Thoracic aorta (tissue), 2 donors: ENCODE measurements at regions not wholly inside any gene's neighbourhood (a gene's known extent, or its start where the extent isn't known, plus 50 kb on each side); places are given as distances from the start of the nearest gene placed in this dataset.

Experiments
- ATAC-seq: fragments of 150-250 bp; one replicate; pipeline ENCODE4 v1.8.0; 2017; ENCODE audit warnings: low read depth; ENCODE audit not compliant: insufficient number of reproducible peaks, low FRiP score
- DNase-seq: peaks from one replicate; pipeline ENCODE4 v3.0.0-alpha.2; 2020; ENCODE audit warnings: low spot score
- H3K27ac ChIP-seq, 2 donors: fragments of 200-600 bp; sonication (generic); 1 replicate in 1 of 2; 2 replicates in 1 of 2; pipeline ENCODE4 v1.5.1; 2016; ENCODE audit warnings: mild to moderate bottlenecking in 2 of 2, moderate library complexity in 2 of 2
- H3K27me3 ChIP-seq: fragments of 200-600 bp; sonication (generic); replicated peaks from 2 replicates; pipeline ENCODE4 v1.6.0; 2016; ENCODE audit warnings: mild to moderate bottlenecking; ENCODE audit not compliant: insufficient read depth
- H3K36me3 ChIP-seq: fragments of 200-600 bp; sonication (generic); one replicate; pipeline ENCODE4 v1.5.1; 2016
- H3K4me1 ChIP-seq, 2 donors: fragments of 200-600 bp; sonication (generic); 1 replicate in 1 of 2; 2 replicates in 1 of 2; pipeline versions ENCODE4 v1.5.1 to v1.6.0; 2016; ENCODE audit warnings: low read depth in 2 of 2, mild to moderate bottlenecking in 1 of 2; ENCODE audit not compliant: control insufficient read depth in 1 of 2
- H3K4me3 ChIP-seq: fragments of 200-600 bp; sonication (generic); 2 replicates; pipeline ENCODE4 v1.5.1; 2016; ENCODE audit warnings: mild to moderate bottlenecking
- H3K9me3 ChIP-seq: fragments of 200-600 bp; sonication (generic); 2 replicates; pipeline ENCODE4 v1.5.1; 2016
- TF ChIP-seq, protein P1 (sequence below): fragments of 200-600 bp; sonication (generic); IDR thresholded peaks from one replicate; pipeline ENCODE4 v1.5.1; 2019; ENCODE audit warnings: antibody characterized with exemption

DNA sequence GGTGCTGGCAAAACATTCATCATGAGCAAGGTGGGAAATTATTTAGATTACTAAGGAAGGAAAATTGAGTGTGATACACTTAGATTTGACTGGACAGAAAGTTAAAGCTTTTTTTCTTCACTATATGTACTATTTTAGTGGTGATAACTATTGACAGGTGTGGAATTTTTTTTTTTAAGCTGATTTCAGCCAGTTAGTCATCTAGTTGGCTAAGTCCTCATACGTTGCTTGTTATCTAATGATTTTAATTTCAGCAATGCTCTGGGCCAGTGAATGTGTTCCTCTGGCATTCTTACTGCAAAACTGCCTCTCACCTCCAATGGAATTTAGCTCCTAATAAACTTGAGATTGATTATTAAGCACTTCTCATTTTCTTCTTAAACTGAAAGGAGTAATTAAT is 1223.2 kb upstream of the ACVR2A start:
- TF ChIP-seq, protein P1, sequence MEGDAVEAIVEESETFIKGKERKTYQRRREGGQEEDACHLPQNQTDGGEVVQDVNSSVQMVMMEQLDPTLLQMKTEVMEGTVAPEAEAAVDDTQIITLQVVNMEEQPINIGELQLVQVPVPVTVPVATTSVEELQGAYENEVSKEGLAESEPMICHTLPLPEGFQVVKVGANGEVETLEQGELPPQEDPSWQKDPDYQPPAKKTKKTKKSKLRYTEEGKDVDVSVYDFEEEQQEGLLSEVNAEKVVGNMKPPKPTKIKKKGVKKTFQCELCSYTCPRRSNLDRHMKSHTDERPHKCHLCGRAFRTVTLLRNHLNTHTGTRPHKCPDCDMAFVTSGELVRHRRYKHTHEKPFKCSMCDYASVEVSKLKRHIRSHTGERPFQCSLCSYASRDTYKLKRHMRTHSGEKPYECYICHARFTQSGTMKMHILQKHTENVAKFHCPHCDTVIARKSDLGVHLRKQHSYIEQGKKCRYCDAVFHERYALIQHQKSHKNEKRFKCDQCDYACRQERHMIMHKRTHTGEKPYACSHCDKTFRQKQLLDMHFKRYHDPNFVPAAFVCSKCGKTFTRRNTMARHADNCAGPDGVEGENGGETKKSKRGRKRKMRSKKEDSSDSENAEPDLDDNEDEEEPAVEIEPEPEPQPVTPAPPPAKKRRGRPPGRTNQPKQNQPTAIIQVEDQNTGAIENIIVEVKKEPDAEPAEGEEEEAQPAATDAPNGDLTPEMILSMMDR, result no peak
- Histone ChIP-seq H3K4me1 (no peaks in the 10 kb centered on the region), H3K36me3 (no peaks in the 10 kb centered on the region), H3K9me3 (no peaks in the 10 kb centered on the region), H3K27me3 (no peaks in the 10 kb centered on the region), H3K27ac (no peak overlapping the region), H3K4me3 (no peak overlapping the region)
- DNase-seq (no peak), ATAC-seq (no peak)

DNA sequence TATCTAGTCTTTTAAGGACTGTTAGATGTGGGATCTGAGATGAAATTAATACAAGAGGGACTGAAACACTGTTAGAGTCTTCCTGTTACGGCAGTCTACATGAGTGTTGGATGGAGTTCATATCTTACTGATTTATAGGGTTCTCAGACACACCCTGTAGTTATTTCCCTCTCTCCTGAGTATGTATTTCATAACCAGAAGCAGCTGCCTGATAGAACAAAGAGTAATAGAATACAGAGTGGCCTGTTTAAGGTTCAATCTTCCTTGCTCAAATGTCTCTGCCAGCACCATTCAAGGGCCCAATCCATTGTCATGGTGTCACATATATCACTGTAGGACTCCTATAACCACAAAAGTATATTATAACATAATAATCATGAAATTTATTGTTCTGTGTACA is 1229.1 kb upstream of the ACVR2A start:
- H3K4me3 ChIP-seq, result no peak overlapping the region
- H3K9me3 ChIP-seq, result peaks cover 4% of the 10 kb centered on the region
- ATAC-seq, result no peak
- no peak overlapping the region for H3K27ac ChIP-seq
- H3K27me3 ChIP-seq, result no peaks in the 10 kb centered on the region
- TF ChIP-seq, protein P1, result no peak
- no peak for DNase-seq
- no peaks in the 10 kb centered on the region for H3K4me1 ChIP-seq
- H3K36me3 ChIP-seq, result no peaks in the 10 kb centered on the region

GRCh38 chr2:146608490-146608889 is 1236.3 kb upstream of the ACVR2A start:
- TF ChIP-seq, protein P1, result no peak

GRCh38 chr2:146604521-146604920 is 1240.3 kb upstream of the ACVR2A start:
- no peaks in the 10 kb centered on the region for H3K27me3 ChIP-seq
- no peak overlapping the region for H3K27ac ChIP-seq
- ATAC-seq (no peak), DNase-seq (no peak)
- TF ChIP-seq, protein P1, result no peak
- no peak overlapping the region for H3K4me3 ChIP-seq
- no peaks in the 10 kb centered on the region for H3K9me3 ChIP-seq
- H3K4me1 ChIP-seq, result no peaks in the 10 kb centered on the region
- no peaks in the 10 kb centered on the region for H3K36me3 ChIP-seq

More at GRCh38 chr2:146608490-146608889, 1236.3 kb upstream of the ACVR2A start:
- DNase-seq (no peak), ATAC-seq (no peak)
- Histone ChIP-seq H3K27me3 (no peaks in the 10 kb centered on the region), H3K36me3 (no peaks in the 10 kb centered on the region), H3K27ac (no peak overlapping the region), H3K9me3 (no peaks in the 10 kb centered on the region), H3K4me1 (no peaks in the 10 kb centered on the region), H3K4me3 (no peak overlapping the region)

DNA sequence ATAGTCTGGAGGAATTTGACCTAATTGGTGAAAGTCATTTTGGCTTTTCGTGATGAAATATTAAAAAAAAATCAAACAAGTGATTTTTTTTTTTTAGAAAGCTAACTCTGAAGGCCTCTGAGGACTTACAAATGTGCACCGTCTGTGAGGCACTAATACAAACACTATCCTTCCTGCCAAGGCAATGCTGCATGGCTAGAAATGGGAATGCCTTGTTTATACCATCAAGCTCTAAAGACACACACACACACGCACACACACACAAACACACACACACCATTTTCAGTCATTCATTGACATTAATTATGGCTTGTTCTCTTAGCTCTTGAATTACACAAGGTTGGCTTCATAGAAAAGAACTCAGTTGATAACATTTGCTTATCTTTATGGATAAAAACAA is 1242.0 kb upstream of the ACVR2A start:
- Histone ChIP-seq H3K4me1 (no peaks in the 10 kb centered on the region), H3K4me3 (no peak overlapping the region), H3K27ac (no peak overlapping the region), H3K36me3 (no peaks in the 10 kb centered on the region), H3K9me3 (no peaks in the 10 kb centered on the region), H3K27me3 (no peaks in the 10 kb centered on the region)
- ATAC-seq (no peak), DNase-seq (no peak)
- TF ChIP-seq, protein P1, result no peak
